ENCODE measurements at regions not wholly inside any gene's neighbourhood (a gene's known extent, or its start where the extent isn't known, plus 50 kb on each side); places are given as distances from the start of the nearest gene placed in this dataset.

- RAD21 ChIA-PET (ENCODE audit: unreplicated experiment): no interaction called here
- SMC1A ChIA-PET (ENCODE audit: uncharacterized antibody, unreplicated experiment): no interaction called here
- CTCF ChIA-PET: interaction anchor here (0.9 kb wide), 2 partner anchors 16 to 335 kb away, joined by 3 read pairs; no protein-coding TSS in a partner anchor
- Histone ChIP-seq H3K9ac (ENCODE audit: control insufficient read depth, insufficient read depth, low read length) (no peak overlapping the region), H4K20me1 (ENCODE audit: control insufficient read depth, insufficient read depth) (no peaks in the 10 kb centered on the region), H3K36me3 (ENCODE audit: control insufficient read depth in 2 of 2, insufficient read depth in 2 of 2, low read length in 1 of 2) (no peaks in the 10 kb centered on the region), H3K79me2 (ENCODE audit: control insufficient read depth, insufficient read depth, low read length) (no peaks in the 10 kb centered on the region), H3K4me3 (no peak overlapping the region), H3K27me3 (replicated peaks in 1 of 2; ENCODE audit: control insufficient read depth in 2 of 2, insufficient read depth in 2 of 2, low read length in 1 of 2) (no peaks in the 10 kb centered on the region), H3K9me3 (replicated peaks; ENCODE audit: control insufficient read depth, insufficient read depth, low read length) (no peaks in the 10 kb centered on the region; the same call in 2 of the 3 replicates), H3K27ac (ENCODE audit: control insufficient read depth, insufficient read depth) (no peak overlapping the region), H2AFZ (ENCODE audit: control insufficient read depth, low read depth, low read length) (no peak overlapping the region), H3K4me2 (ENCODE audit: control insufficient read depth, insufficient read depth) (no peak overlapping the region), H3K4me1 (ENCODE audit: control insufficient read depth, insufficient read depth, low read length) (no peaks in the 10 kb centered on the region)
- 67% methylated on average over 4 of the region's 4 CpGs for WGBS (ENCODE audit: insufficient coverage, insufficient replicate concordance, low lambda C conversion rate, missing lambda C conversion rate)
- FAIRE-seq (no peak), DNase-seq (ENCODE audit: low read depth, low spot score) (no peak), ATAC-seq (no peak)
- BruUV-seq (replicated peaks): no TSS peak
- POLR2A ChIA-PET: no interaction called here
- in situ Hi-C loops (cut with MboI) (no loop called here), intact Hi-C loops (cut with micrococcal nuclease; ENCODE audit: unreplicated experiment) (no loop called here)
- no peak for TF ChIP-seq SIN3A (IDR thresholded peaks at IDR 0.05; ENCODE audit: low read depth, low read length)
- TF ChIP-seq ASH2L (IDR thresholded peaks at IDR 0.05; ENCODE audit: borderline replicate concordance, low read depth): no peak
- no peak for TF ChIP-seq BMI1 (IDR thresholded peaks at IDR 0.05; ENCODE audit: borderline replicate concordance)
- TF ChIP-seq IRF4 (IDR thresholded peaks at IDR 0.05; ENCODE audit: low read depth, low read length): no peak
- TF ChIP-seq CHD4 (IDR thresholded peaks at IDR 0.05): no peak
- TF ChIP-seq IKZF2 (IDR thresholded peaks at IDR 0.05): no peak
- no peak for TF ChIP-seq USF1 (IDR thresholded peaks at IDR 0.05; ENCODE audit: borderline replicate concordance, extremely low read length, insufficient read depth, low read depth, low read length)
- TF ChIP-seq EGR1 (IDR thresholded peaks at IDR 0.05; ENCODE audit: borderline replicate concordance in 1 of 2, low read depth in 2 of 2, low read length in 2 of 2): no peak
- TF ChIP-seq FOS (IDR thresholded peaks at IDR 0.05; ENCODE audit: borderline replicate concordance, extremely low read depth, insufficient read length): no peak
- TF ChIP-seq BCLAF1 (IDR thresholded peaks at IDR 0.05): no peak
- TF ChIP-seq SMARCA5 (IDR thresholded peaks at IDR 0.05): no peak
- TF ChIP-seq EP300 (IDR thresholded peaks at IDR 0.05; ENCODE audit: borderline replicate concordance in 1 of 2, control insufficient read depth in 1 of 2, low read depth in 2 of 2, low read length in 2 of 2): no peak
- TF ChIP-seq ATF3 (IDR thresholded peaks at IDR 0.05; ENCODE audit: borderline replicate concordance, extremely low read depth, low read depth, low read length): no peak
- no peak for TF ChIP-seq MYC (IDR thresholded peaks at IDR 0.05; ENCODE audit: insufficient read depth, insufficient read length, insufficient replicate concordance, low read length, severe bottlenecking)
- TF ChIP-seq JUNB (IDR thresholded peaks at IDR 0.05): no peak
- TF ChIP-seq SMAD5 (IDR thresholded peaks at IDR 0.05; ENCODE audit: low read depth): no peak
- no peak for TF ChIP-seq LARP7 (IDR thresholded peaks at IDR 0.05)
- no peak for TF ChIP-seq ZNF384 (IDR thresholded peaks at IDR 0.05; ENCODE audit: borderline replicate concordance, low read depth, low read length)
- TF ChIP-seq STAT1 (conservative IDR thresholded peaks at IDR 0.05): no peak
These were observed 53.2 kb upstream of the PARP1 start for GRCh38 chr1:226461087-226461486.

Data from GM12878 (cell line).